PFSK-1 (cell line): ENCODE measurements at regions not wholly inside any gene's neighbourhood (a gene's known extent, or its start where the extent isn't known, plus 50 kb on each side); places are given as distances from the start of the nearest gene placed in this dataset.

ENCODE experiments used
- FOXP2 ChIP-seq: optimal IDR thresholded peaks from 2 replicates; pipeline ENCODE3; 2011; ENCODE audit warnings: borderline replicate concordance, control low read depth, inconsistent platforms; ENCODE audit not compliant: insufficient read depth; ENCODE audit errors: extremely low read length, extremely low read depth
- POLR2AphosphoS5 ChIP-seq: IDR thresholded peaks from 2 replicates; pipeline ENCODE4 v1.6.1; 2012; ENCODE audit warnings: low read depth, mild to moderate bottlenecking, control low read depth, low read length, moderate library complexity
- SIN3A ChIP-seq: IDR thresholded peaks from 2 replicates; pipeline ENCODE4 v1.6.1; 2012; ENCODE audit warnings: mild to moderate bottlenecking, low read length, moderate library complexity, borderline replicate concordance; ENCODE audit not compliant: insufficient read depth
- TAF1 ChIP-seq: IDR thresholded peaks from 2 replicates; pipeline ENCODE4 v1.6.1; 2012; ENCODE audit warnings: low read length, control low read depth, borderline replicate concordance; ENCODE audit not compliant: insufficient read depth
- TF ChIP-seq, protein P1 (sequence below), 2 experiments: IDR thresholded peaks; 2 replicates each; pipeline versions ENCODE4 v1.6.1 to v1.8.0; 2011 to 2012; ENCODE audit warnings: low read depth in 2 of 2, low read length in 2 of 2, control low read depth in 1 of 2, inconsistent platforms in 1 of 2, mild to moderate bottlenecking in 1 of 2, moderate library complexity in 1 of 2; ENCODE audit not compliant: insufficient read depth in 1 of 2

- TF ChIP-seq TAF1 (no peak), SIN3A (no peak), POLR2AphosphoS5 (no peak), FOXP2 (no peak)
- TF ChIP-seq, protein P1, sequence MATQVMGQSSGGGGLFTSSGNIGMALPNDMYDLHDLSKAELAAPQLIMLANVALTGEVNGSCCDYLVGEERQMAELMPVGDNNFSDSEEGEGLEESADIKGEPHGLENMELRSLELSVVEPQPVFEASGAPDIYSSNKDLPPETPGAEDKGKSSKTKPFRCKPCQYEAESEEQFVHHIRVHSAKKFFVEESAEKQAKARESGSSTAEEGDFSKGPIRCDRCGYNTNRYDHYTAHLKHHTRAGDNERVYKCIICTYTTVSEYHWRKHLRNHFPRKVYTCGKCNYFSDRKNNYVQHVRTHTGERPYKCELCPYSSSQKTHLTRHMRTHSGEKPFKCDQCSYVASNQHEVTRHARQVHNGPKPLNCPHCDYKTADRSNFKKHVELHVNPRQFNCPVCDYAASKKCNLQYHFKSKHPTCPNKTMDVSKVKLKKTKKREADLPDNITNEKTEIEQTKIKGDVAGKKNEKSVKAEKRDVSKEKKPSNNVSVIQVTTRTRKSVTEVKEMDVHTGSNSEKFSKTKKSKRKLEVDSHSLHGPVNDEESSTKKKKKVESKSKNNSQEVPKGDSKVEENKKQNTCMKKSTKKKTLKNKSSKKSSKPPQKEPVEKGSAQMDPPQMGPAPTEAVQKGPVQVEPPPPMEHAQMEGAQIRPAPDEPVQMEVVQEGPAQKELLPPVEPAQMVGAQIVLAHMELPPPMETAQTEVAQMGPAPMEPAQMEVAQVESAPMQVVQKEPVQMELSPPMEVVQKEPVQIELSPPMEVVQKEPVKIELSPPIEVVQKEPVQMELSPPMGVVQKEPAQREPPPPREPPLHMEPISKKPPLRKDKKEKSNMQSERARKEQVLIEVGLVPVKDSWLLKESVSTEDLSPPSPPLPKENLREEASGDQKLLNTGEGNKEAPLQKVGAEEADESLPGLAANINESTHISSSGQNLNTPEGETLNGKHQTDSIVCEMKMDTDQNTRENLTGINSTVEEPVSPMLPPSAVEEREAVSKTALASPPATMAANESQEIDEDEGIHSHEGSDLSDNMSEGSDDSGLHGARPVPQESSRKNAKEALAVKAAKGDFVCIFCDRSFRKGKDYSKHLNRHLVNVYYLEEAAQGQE (IDR thresholded peaks at IDR 0.05; ENCODE audit: insufficient read depth in 1 of 2, low read depth in 2 of 2, low read length in 2 of 2) = no peak
Measured at GRCh38 chr7:113394856-113395255, 276.5 kb upstream of the SMIM30 start.

DNA sequence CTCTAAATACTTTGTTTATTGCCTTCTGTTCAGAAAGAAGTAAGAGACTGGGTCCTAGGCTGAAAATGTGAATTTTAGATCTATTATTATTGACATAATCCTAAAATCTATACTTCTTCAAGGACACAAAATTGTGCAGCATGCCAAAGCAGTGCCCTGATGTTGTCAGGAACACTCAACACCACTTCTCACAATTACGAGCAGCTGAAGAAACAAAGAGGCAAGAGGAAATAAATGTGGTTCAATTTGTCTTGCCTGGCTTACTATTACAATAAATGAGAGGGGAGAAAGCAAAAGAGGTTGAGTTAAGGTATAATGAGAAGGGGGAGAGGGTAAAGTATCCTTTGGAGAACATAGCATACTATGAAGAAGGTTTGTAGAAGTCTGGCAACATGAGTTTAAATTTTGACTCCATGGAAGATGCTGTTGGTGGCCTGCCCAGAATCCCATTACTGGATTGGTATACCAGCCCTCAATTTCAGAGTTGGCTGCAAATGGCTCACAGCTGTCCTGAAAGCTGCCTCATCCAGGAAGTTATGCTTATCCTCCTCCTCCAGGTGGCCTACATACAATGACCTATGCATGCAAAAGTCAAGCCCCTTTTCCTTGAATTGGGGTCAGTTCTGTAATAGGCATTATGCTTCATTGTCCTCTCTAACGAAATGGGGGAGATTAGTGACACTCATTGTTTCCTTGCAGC is 274.6 kb upstream of the SMIM30 start:
- TF ChIP-seq, protein P1 (IDR thresholded peaks at IDR 0.05; ENCODE audit: insufficient read depth in 1 of 2, low read depth in 2 of 2, low read length in 2 of 2) = no peak
- TF ChIP-seq TAF1 = no peak
- no peak for TF ChIP-seq SIN3A
- no peak for TF ChIP-seq FOXP2
- TF ChIP-seq POLR2AphosphoS5 = no peak

- TF ChIP-seq TAF1 = no peak
Measured at GRCh38 chr7:113392421-113392820, 274.1 kb upstream of the SMIM30 start.

GRCh38 chr7:113389112-113389646 is 270.8 kb upstream of the SMIM30 start:
- TF ChIP-seq POLR2AphosphoS5 (no peak), SIN3A (no peak), TAF1 (no peak), FOXP2 (no peak)
- TF ChIP-seq, protein P1 (IDR thresholded peaks at IDR 0.05; ENCODE audit: insufficient read depth in 1 of 2, low read depth in 2 of 2, low read length in 2 of 2) = no peak

- TF ChIP-seq TAF1 (no peak), FOXP2 (no peak), POLR2AphosphoS5 (no peak), SIN3A (no peak)
- TF ChIP-seq, protein P1 (IDR thresholded peaks at IDR 0.05; ENCODE audit: insufficient read depth in 1 of 2, low read depth in 2 of 2, low read length in 2 of 2) = no peak
Measured at GRCh38 chr7:113383638-113384037, 265.3 kb upstream of the SMIM30 start.

DNA sequence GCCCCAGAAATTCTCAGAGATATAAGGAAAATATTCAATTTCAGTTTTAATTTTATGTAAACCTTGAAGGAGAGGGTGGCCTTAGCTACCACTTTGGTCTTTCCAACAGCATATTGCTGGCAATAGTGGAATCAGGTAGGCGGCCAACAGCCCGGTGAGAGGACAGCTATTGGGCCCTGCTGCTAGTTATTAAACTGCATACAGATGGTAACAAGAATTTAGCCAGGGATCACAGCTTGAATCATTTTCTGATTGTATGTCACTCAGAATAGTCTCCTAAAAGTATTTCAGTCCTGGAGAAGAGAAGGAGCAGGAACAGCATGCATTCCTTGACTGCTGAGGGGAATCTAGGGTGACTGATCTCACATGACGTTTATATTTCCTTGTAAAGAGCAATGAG is 261.4 kb upstream of the SMIM30 start:
- TF ChIP-seq FOXP2 = no peak
- TF ChIP-seq, protein P1 (IDR thresholded peaks at IDR 0.05; ENCODE audit: insufficient read depth in 1 of 2, low read depth in 2 of 2, low read length in 2 of 2) = no peak
- no peak for TF ChIP-seq POLR2AphosphoS5
- TF ChIP-seq SIN3A = no peak
- TF ChIP-seq TAF1 = no peak
